CD4-positive, alpha-beta T cell treated with Interleukin-10 for 1 hour (primary cell): ENCODE measurements at regions not wholly inside any gene's neighbourhood (a gene's known extent, or its start where the extent isn't known, plus 50 kb on each side); places are given as distances from the start of the nearest gene placed in this dataset.

Experiments used
- DNase-seq: peaks from one replicate; pipeline ENCODE4 v3.0.0-alpha.2; 2020

DNA sequence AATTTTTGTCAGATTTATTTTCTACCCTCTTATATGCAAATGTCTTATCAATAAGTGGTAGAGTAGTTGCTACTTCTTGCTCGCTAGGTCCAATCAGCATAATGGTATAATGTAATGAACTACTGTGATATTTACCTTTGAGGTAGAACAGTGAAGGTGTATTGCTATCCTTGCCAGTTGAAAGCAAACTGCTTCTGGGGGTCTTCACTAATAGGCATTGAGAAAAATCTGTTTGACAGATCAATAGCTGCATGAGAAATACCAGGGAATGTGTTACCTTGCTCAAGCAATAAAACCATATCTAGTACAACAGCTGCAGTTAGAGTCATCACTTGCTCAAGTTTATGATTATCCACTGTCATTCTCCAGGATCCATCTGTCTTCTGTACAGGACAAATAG, 50.1 kb upstream of the EFEMP1 start:
- DNase-seq, result no peak

GRCh38 chr2:55976681-55977080, 53.1 kb upstream of the EFEMP1 start:
- DNase-seq, result no peak

GRCh38 chr2:55985406-55985805, 61.8 kb upstream of the EFEMP1 start:
- no peak for DNase-seq

DNA sequence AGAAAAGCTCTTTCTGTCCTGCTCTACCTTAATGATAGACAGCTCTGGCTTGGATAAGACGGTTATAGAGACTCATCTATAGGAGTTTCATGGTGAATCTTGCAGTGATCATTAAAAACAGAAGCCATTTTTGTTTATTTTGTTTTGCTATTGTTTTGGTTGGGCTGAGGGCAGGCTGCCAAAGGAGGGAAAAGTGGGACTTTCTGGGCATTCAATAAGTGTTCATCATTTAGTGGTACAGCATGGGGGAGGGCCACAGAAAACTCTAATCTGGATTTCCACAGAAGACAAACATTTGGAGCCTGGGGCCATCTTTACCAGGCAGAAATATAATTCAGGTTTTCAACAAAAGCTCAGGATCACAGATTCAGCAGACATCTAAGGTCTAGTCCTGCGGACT, 62.4 kb upstream of the EFEMP1 start:
- DNase-seq, result no peak

- DNase-seq, result no peak
These were observed 63.3 kb upstream of the EFEMP1 start for GRCh38 chr2:55986700-55987440.

DNA sequence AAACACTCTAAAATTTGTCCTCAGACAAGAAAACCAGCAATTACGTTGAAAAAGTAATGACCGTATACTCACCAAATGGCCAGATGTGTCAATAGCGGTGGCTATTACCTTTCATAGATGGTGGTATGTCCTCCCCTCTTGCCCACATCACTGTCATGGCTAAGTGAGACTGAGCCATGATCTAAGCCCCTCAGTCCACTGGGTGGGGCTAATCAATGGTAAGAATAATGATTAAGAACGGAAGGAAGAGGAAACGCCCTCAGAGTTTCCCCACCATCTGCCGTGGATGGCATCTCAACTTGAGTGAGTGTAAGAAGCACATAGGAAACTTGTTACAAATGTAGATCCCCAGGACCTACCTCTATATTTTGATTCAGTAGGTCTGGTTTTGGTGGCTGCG, 65.8 kb upstream of the EFEMP1 start:
- DNase-seq, result no peak

GRCh38 chr2:55992455-55992854, 68.9 kb upstream of the EFEMP1 start:
- no peak for DNase-seq

- no peak for DNase-seq
These were observed 70.1 kb upstream of the EFEMP1 start for GRCh38 chr2:55993685-55994084.

DNA sequence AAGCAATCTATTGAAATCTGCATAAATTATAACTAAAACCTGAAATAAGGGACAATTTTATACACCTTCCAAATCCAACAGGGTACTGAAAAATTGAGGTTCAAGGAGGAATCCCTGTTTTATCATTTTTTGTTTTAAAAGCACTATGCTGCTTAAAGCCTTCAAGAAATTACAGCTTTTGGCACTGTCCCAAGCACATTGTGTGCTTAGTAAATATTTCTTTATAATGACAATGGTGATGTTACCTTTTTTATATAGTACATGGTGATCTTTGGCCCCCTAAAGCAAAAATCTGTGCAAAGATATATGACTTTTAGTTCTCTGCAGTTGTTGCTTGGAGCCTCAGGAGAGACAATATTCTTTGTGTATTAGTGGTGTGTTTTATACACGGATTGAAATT, 71.6 kb upstream of the EFEMP1 start:
- DNase-seq, result no peak

DNA sequence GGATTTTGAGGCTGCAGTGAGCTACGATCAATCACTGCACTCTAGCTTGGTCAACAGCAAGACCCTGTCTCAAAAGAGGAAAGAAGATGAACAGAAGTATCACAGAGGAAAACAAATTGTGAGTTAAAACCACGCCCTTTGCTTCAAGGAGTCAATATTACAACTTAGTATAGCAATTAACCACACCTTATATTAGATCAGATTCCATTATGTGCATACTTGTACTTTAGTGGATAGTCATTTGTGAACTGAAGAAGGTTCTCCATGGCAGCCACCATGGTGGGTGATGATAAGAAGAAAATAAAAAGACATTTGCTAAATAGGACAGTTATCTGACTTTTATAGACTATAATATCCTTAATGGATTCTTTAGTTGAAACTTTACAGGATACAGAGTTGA, 72.3 kb upstream of the EFEMP1 start:
- DNase-seq, result no peak

DNA sequence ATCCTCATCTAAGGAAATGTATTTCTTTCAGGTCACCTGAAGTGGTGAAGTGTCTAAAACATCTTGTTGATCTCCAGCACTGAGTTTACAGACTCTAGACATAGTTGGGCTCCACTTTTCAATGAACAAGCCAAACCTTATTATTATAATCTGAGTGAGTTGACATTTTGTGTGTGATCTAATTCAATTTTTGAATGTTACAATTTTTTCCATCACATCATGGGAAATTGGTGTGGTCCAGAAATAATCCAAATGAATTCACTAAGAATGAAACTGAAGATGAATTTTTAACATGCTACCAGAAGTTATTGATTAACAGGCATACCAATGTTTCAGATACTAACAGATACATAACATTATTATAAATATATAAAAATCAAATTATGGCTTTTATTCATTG, 75.6 kb upstream of the EFEMP1 start:
- no peak for DNase-seq

DNA sequence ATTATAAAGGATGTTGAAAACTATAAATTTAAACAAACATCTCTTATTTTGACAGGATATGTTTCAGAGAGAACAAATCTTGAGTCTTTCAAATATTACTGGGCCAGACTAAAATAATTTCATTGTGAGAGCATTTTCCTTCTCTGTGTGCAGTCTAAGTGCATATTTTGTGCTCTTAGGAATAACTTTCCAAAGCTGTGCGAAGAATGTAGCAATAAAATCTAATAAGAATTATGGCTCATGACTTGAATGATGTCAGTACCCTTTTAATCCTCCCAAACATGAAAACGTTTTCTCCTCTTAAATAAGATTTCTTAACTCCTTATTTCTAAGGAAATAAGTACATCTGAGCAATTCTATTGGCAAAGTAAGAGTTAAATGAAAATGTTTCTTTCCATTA, 76.2 kb upstream of the EFEMP1 start:
- no peak for DNase-seq

GRCh38 chr2:56001947-56002346, 78.4 kb upstream of the EFEMP1 start:
- DNase-seq, result no peak

DNA sequence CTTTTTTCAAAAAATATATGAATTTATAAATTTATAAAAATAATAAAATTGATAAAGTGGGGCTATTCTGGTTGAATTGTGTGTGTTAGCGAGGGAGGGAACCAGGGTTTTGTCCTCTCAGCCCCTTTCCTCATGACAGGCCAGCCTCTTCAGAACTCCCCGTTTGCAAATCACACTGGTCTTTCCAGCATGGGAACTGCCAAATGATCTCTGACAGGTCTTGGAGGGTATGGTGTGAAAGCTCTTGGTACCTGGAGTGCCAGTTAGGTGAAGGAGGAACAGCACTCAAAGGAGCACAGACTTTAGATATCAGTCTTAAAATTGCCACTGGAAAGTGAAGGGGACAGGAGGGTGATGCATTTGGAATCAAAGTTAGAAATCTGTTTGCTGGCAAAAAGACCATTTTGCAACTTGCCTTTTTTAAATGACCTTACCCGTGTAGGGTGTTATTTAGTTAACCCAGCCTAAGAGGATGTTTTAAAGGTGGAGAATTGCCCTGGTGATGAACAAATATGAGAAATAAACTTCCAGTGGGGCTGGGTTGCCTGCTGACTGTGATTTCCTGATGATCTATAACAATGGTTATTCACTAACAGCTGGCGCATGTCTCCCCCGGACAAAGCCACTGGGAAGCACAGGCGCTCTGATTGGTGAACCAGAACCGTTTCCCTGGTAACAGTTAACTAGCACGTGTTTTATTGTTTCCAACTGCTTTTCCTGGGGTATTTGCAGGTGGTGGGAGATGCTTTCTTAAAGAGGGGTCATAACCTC, 85.3 kb upstream of the EFEMP1 start:
- DNase-seq, result no peak

GRCh38 chr2:56009758-56010458, 86.3 kb upstream of the EFEMP1 start:
- DNase-seq, result no peak

DNA sequence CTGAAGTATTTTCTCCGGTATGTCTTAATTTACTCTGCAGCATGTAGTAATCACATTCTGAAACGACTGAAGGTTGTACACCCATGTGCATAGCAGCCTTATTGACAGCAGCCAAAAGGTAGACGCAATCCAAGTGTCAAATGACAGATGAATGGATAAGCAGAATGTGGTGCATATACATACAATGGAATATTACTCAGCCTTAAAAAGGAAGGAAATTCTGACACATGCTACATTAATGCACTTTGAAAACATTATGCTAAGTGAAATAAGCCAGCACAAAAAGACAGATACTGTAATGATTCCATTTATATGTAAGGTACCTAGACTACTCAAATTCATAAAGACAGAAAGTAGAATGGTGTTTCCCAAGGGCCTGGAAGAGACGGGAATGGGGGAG, 88.0 kb upstream of the EFEMP1 start:
- DNase-seq, result no peak

DNA sequence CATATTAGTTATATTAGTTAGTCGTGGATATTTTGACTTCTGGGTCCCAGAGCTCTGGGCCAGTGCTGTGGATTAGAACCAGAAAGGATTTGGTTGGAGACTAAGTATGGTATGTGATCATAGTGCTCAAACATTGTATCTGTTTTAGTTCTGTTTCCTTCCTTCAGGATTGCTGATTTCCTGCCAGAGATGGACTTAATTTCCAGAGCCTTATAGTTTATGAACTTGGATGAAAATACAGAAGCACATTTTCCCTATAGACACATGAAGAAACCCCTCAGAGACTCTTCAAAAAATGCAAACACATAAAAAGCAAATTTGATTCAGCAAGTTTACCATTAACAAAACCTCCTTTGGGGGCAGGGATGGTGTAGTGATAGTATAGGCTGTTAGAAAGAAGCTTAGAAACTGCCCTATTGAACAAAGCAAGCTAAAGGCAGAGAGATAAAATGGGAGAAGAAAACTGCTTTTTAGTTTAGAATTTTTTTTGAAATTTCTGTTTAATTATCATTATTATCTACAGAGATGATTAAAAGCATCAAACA, 88.7 kb upstream of the EFEMP1 start:
- no peak for DNase-seq

DNA sequence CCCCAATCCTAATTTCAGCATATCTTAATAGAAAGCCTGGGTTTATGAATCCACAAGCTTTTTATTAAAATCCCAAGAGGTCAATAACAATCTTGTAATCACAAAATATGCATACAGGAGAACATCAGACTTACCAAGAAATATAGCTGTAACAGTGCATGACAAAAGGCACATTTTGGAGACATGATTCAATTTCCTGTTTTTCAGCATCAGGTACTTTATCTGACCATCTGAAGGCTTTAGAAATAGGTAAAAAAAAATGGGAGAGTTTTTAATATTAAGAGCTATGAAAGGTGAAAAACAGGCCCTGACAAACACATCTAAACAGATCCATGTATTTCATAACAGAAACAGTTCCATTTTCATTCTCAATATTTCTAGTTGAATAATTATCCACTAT, 89.9 kb upstream of the EFEMP1 start:
- DNase-seq, result no peak

DNA sequence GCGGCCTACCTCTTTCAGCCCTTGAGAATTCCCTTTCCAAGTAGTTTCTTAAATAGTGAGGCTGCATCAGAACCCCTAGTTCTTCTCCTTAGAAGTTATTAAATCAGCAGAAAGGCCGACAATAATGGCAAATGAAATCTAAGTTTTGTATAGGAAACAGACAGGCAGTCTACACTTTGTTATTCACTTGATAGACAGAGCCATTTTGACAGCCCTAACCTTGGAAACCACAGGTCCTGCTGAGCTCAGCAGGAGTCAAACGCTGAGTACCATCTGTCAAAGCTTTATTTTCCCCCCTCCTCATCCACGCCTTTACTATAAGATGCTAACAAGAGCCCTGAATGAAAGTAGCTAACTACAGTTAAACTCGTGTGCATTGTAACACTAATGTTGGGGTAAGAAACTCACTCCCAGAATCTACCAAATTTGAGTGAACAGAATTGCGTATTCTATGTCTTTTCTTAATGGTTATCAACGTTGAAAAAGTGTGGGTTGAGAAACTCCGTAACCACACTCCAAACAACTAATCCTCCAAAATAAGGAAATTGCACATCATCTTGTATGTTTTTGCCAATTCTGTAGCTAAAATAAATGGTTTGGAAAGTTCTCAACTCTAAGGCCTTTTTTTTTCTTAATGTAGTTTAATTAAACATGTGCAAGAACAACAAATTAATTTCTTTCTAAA, 90.6 kb upstream of the EFEMP1 start:
- no peak for DNase-seq

- DNase-seq, result no peak
These were observed 92.1 kb upstream of the EFEMP1 start for GRCh38 chr2:56015711-56016115.

GRCh38 chr2:56017784-56018183, 94.2 kb upstream of the EFEMP1 start:
- DNase-seq, result no peak

DNA sequence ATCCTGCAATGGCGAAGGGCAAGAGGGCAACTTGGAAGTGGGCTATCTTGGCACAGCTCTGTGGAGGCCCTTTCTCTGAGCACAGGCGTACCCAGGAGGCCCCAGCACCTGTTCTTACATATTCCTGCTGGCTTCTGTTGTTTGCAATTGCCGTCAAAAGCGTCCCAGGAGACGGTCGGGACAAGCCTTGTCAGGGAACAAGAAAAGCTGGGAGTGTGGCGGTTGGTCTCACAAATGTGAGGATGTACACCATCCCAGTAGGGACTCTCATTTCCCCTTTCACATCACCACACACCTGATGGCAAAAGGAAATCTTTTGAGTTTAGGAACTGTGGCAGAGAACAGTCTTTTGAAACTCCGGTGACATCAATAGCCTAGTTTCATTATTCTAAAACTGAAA, 94.7 kb upstream of the EFEMP1 start:
- no peak for DNase-seq

- no peak for DNase-seq
These were observed 97.5 kb upstream of the EFEMP1 start for GRCh38 chr2:56021136-56021474.
